ENCODE measurements at regions not wholly inside any gene's neighbourhood (a gene's known extent, or its start where the extent isn't known, plus 50 kb on each side); places are given as distances from the start of the nearest gene placed in this dataset.

DNA sequence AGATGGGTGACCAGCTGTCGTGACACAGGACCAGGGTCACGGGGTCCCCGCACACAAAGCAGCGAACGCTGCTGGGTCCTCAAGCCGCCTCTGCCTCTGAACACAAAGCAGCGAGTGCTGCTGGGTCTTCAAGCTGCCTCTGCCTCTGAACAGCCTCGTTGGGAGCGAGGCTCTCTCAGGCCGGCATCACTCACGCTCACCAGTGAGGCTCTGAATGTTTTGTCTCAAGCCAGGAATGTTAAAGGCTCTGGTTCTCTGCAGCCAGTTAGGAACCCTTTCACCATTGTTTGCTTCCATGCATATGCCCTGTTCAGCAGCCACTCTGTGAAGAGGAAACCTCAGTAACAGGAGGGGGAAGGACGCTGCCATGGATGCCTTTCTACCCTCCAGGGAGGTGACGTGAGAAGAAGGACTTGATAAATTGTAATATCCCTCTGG, 82.7 kb upstream of the TAF11L2 start:
- TF ChIP-seq, protein P1, sequence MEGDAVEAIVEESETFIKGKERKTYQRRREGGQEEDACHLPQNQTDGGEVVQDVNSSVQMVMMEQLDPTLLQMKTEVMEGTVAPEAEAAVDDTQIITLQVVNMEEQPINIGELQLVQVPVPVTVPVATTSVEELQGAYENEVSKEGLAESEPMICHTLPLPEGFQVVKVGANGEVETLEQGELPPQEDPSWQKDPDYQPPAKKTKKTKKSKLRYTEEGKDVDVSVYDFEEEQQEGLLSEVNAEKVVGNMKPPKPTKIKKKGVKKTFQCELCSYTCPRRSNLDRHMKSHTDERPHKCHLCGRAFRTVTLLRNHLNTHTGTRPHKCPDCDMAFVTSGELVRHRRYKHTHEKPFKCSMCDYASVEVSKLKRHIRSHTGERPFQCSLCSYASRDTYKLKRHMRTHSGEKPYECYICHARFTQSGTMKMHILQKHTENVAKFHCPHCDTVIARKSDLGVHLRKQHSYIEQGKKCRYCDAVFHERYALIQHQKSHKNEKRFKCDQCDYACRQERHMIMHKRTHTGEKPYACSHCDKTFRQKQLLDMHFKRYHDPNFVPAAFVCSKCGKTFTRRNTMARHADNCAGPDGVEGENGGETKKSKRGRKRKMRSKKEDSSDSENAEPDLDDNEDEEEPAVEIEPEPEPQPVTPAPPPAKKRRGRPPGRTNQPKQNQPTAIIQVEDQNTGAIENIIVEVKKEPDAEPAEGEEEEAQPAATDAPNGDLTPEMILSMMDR (conservative IDR thresholded peaks at IDR 0.05; ENCODE audit: low read depth in 2 of 2), result no peak
- TF ChIP-seq, protein P2, sequence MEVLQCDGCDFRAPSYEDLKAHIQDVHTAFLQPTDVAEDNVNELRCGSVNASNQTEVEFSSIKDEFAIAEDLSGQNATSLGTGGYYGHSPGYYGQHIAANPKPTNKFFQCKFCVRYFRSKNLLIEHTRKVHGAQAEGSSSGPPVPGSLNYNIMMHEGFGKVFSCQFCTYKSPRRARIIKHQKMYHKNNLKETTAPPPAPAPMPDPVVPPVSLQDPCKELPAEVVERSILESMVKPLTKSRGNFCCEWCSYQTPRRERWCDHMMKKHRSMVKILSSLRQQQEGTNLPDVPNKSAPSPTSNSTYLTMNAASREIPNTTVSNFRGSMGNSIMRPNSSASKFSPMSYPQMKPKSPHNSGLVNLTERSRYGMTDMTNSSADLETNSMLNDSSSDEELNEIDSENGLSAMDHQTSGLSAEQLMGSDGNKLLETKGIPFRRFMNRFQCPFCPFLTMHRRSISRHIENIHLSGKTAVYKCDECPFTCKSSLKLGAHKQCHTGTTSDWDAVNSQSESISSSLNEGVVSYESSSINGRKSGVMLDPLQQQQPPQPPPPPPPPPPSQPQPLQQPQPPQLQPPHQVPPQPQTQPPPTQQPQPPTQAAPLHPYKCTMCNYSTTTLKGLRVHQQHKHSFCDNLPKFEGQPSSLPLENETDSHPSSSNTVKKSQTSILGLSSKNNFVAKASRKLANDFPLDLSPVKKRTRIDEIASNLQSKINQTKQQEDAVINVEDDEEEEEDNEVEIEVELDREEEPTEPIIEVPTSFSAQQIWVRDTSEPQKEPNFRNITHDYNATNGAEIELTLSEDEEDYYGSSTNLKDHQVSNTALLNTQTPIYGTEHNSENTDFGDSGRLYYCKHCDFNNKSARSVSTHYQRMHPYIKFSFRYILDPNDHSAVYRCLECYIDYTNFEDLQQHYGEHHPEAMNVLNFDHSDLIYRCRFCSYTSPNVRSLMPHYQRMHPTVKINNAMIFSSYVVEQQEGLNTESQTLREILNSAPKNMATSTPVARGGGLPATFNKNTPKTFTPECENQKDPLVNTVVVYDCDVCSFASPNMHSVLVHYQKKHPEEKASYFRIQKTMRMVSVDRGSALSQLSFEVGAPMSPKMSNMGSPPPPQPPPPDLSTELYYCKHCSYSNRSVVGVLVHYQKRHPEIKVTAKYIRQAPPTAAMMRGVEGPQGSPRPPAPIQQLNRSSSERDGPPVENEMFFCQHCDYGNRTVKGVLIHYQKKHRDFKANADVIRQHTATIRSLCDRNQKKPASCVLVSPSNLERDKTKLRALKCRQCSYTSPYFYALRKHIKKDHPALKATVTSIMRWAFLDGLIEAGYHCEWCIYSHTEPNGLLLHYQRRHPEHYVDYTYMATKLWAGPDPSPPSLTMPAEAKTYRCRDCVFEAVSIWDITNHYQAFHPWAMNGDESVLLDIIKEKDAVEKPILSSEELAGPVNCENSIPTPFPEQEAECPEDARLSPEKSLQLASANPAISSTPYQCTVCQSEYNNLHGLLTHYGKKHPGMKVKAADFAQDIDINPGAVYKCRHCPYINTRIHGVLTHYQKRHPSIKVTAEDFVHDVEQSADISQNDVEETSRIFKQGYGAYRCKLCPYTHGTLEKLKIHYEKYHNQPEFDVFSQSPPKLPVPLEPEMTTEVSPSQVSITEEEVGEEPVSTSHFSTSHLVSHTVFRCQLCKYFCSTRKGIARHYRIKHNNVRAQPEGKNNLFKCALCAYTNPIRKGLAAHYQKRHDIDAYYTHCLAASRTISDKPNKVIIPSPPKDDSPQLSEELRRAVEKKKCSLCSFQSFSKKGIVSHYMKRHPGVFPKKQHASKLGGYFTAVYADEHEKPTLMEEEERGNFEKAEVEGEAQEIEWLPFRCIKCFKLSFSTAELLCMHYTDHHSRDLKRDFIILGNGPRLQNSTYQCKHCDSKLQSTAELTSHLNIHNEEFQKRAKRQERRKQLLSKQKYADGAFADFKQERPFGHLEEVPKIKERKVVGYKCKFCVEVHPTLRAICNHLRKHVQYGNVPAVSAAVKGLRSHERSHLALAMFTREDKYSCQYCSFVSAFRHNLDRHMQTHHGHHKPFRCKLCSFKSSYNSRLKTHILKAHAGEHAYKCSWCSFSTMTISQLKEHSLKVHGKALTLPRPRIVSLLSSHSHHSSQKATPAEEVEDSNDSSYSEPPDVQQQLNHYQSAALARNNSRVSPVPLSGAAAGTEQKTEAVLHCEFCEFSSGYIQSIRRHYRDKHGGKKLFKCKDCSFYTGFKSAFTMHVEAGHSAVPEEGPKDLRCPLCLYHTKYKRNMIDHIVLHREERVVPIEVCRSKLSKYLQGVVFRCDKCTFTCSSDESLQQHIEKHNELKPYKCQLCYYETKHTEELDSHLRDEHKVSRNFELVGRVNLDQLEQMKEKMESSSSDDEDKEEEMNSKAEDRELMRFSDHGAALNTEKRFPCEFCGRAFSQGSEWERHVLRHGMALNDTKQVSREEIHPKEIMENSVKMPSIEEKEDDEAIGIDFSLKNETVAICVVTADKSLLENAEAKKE (CRISPR knock-in tag; IDR thresholded peaks at IDR 0.05), result peak; percentile 52; the same call in 1 of the 2 replicates
- TF ChIP-seq, protein P3, sequence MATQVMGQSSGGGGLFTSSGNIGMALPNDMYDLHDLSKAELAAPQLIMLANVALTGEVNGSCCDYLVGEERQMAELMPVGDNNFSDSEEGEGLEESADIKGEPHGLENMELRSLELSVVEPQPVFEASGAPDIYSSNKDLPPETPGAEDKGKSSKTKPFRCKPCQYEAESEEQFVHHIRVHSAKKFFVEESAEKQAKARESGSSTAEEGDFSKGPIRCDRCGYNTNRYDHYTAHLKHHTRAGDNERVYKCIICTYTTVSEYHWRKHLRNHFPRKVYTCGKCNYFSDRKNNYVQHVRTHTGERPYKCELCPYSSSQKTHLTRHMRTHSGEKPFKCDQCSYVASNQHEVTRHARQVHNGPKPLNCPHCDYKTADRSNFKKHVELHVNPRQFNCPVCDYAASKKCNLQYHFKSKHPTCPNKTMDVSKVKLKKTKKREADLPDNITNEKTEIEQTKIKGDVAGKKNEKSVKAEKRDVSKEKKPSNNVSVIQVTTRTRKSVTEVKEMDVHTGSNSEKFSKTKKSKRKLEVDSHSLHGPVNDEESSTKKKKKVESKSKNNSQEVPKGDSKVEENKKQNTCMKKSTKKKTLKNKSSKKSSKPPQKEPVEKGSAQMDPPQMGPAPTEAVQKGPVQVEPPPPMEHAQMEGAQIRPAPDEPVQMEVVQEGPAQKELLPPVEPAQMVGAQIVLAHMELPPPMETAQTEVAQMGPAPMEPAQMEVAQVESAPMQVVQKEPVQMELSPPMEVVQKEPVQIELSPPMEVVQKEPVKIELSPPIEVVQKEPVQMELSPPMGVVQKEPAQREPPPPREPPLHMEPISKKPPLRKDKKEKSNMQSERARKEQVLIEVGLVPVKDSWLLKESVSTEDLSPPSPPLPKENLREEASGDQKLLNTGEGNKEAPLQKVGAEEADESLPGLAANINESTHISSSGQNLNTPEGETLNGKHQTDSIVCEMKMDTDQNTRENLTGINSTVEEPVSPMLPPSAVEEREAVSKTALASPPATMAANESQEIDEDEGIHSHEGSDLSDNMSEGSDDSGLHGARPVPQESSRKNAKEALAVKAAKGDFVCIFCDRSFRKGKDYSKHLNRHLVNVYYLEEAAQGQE (IDR thresholded peaks at IDR 0.05; ENCODE audit: unreplicated experiment), result no peak
- no peak for TF ChIP-seq POLR2AphosphoS5 (IDR thresholded peaks at IDR 0.05; ENCODE audit: low read depth)
- TF ChIP-seq CREB1 (CRISPR knock-in tag; IDR thresholded peaks at IDR 0.05; ENCODE audit: low read depth), result peak; percentile 46; the same call in 1 of the 2 replicates
- TF ChIP-seq EZH2 (IDR thresholded peaks at IDR 0.05; ENCODE audit: low read depth, unreplicated experiment), result no peak
- no peak for TF ChIP-seq EZH2phosphoT487 (IDR thresholded peaks at IDR 0.05; ENCODE audit: unreplicated experiment)
- TF ChIP-seq NANOG (IDR thresholded peaks at IDR 0.05; ENCODE audit: borderline replicate concordance), result no peak

All from GM23338 (cell line).